GM12878 (cell line): ENCODE measurements at regions not wholly inside any gene's neighbourhood (a gene's known extent, or its start where the extent isn't known, plus 50 kb on each side); places are given as distances from the start of the nearest gene placed in this dataset.

Experiments used
- ATAC-seq: fragments of 200-7000 bp; cut with Tn5 transposase; 3 replicates; pipeline ENCODE4 v1.9.1; 2020; ENCODE audit warnings: mild to moderate bottlenecking, moderate library complexity
- BruUV-seq: library from RNA; stranded (reverse); fragments of 400-500 nt; replicated peaks from 2 replicates; lab custom pipeline; 2021; lab: Mats Ljungman, UMichigan
- CTCF ChIA-PET: fragments of 300-600 bp; sonication (Branson Sonifier 250); formaldehyde crosslinking; extraction: SDS; loops from one replicate; lab custom pipeline; 2021; ENCODE audit warnings: inconsistent platforms; lab: Yijun Ruan, JAX
- POLR2A ChIA-PET: fragments of 350-600 bp; formaldehyde crosslinking; extraction: SDS; loops from one replicate; lab custom pipeline; 2021; ENCODE audit warnings: inconsistent platforms; lab: Charles Lee
- RAD21 ChIA-PET: fragments of 300-600 bp; sonication (Branson Sonifier 250); formaldehyde crosslinking; loops from one replicate; lab custom pipeline; 2023; ENCODE audit warnings: antibody characterized with exemption; ENCODE audit not compliant: unreplicated experiment; lab: Charles Lee
- SMC1A ChIA-PET: fragments of 300-600 bp; sonication (Branson Sonifier 250); formaldehyde crosslinking; loops from one replicate; lab custom pipeline; 2023; ENCODE audit not compliant: unreplicated experiment, uncharacterized antibody; lab: Charles Lee
- DNase-seq: peaks from one replicate; pipeline ENCODE4 v3.0.0-alpha.2; 2011; ENCODE audit warnings: low read depth, low spot score
- FAIRE-seq: peaks from 3 replicates; lab custom pipeline; 2011; peaks lifted over from hg19 to GRCh38; lab: Jason Lieb, UNC
- H2AFZ ChIP-seq: 2 replicates; pipeline ENCODE4 v1.6.0; 2011; ENCODE audit warnings: low read depth, low read length, control low read depth; ENCODE audit not compliant: control insufficient read depth
- H3K27ac ChIP-seq: 2 replicates; pipeline ENCODE4 v1.5.1; 2011; ENCODE audit warnings: control low read depth; ENCODE audit not compliant: control insufficient read depth, insufficient read depth
- H3K27me3 ChIP-seq, 2 experiments: replicated peaks in 1 of 2; 2 replicates each; pipeline versions ENCODE4 v1.6.0 to v1.6.1; 2011; ENCODE audit warnings: low read length in 1 of 2; ENCODE audit not compliant: control insufficient read depth in 2 of 2, insufficient read depth in 2 of 2
- H3K36me3 ChIP-seq, 2 experiments: 2 replicates each; pipeline ENCODE4 v1.5.1; 2011; ENCODE audit warnings: low read length in 1 of 2; ENCODE audit not compliant: control insufficient read depth in 2 of 2, insufficient read depth in 2 of 2
- H3K4me1 ChIP-seq: 2 replicates; pipeline ENCODE4 v1.6.1; 2011; ENCODE audit warnings: mild to moderate bottlenecking, low read length, moderate library complexity, mixed read lengths; ENCODE audit not compliant: control insufficient read depth, insufficient read depth
- H3K4me2 ChIP-seq: 2 replicates; pipeline ENCODE4 v1.6.0; 2011; ENCODE audit warnings: control low read depth; ENCODE audit not compliant: control insufficient read depth, insufficient read depth
- H3K4me3 ChIP-seq: fragments of 200-600 bp; sonication (generic); 2 replicates; pipeline ENCODE4 v1.5.1; 2016
- H3K79me2 ChIP-seq: 2 replicates; pipeline ENCODE4 v1.6.0; 2011; ENCODE audit warnings: low read length; ENCODE audit not compliant: control insufficient read depth, insufficient read depth
- H3K9ac ChIP-seq: 2 replicates; pipeline ENCODE4 v1.8.0; 2011; ENCODE audit warnings: low read length, control low read depth, mixed read lengths; ENCODE audit not compliant: control insufficient read depth, insufficient read depth
- H3K9me3 ChIP-seq: replicated peaks from 3 replicates; pipeline ENCODE4 v1.5.1; 2011; ENCODE audit warnings: mild to moderate bottlenecking, low read length; ENCODE audit not compliant: control insufficient read depth, insufficient read depth
- H4K20me1 ChIP-seq: 2 replicates; pipeline ENCODE4 v1.6.0; 2011; ENCODE audit not compliant: control insufficient read depth, insufficient read depth
- CEBPZ ChIP-seq: fragments of 150-350 bp; IDR thresholded peaks from 2 replicates; pipeline ENCODE4 v1.6.1; 2016; ENCODE audit warnings: low read depth, low read length
- CREB1 ChIP-seq: IDR thresholded peaks from 2 replicates; pipeline ENCODE4 v1.6.1; 2012; ENCODE audit warnings: low read depth, mild to moderate bottlenecking, inconsistent platforms
- CREM ChIP-seq: IDR thresholded peaks from 2 replicates; pipeline ENCODE4 v1.6.1; 2014; ENCODE audit warnings: antibody characterized with exemption, low read depth
- CUX1 ChIP-seq: IDR thresholded peaks from 2 replicates; pipeline ENCODE4 v1.6.1; 2012; ENCODE audit warnings: improper control_type of control experiment, low read depth, low read length; ENCODE audit not compliant: insufficient replicate concordance
- WRNIP1 ChIP-seq: IDR thresholded peaks from 2 replicates; pipeline ENCODE4 v1.6.1; 2011; ENCODE audit warnings: low read depth, low read length, improper control_type of control experiment, borderline replicate concordance
- ZBED1 ChIP-seq: IDR thresholded peaks from 2 replicates; pipeline ENCODE4 v1.6.1; 2016; ENCODE audit warnings: borderline replicate concordance
- ZBTB4 ChIP-seq: fragments of 450-650 bp; formaldehyde crosslinking; IDR thresholded peaks from 2 replicates; pipeline ENCODE4 v1.4.0; 2022; ENCODE audit warnings: mild to moderate bottlenecking, moderate library complexity
- ZNF622 ChIP-seq: fragments of 450-650 bp; IDR thresholded peaks from 2 replicates; pipeline ENCODE4 v1.6.1; 2017; ENCODE audit warnings: mild to moderate bottlenecking, inconsistent platforms
- WGBS: methylation state at CpG from one replicate; pipeline ENCODE4 v1.1.6; 2016; ENCODE audit warnings: low lambda C conversion rate; ENCODE audit not compliant: insufficient replicate concordance, insufficient coverage; ENCODE audit errors: missing lambda C conversion rate; 5-methylcytosine and 5-hydroxymethylcytosine counted together
- in situ Hi-C: fragments of 300-500 bp; cut with MboI; formaldehyde crosslinking; loops from 9 replicates; pipeline ENCODE4 v1.14.3; 2018; ENCODE audit warnings: mixed read lengths
- intact Hi-C: fragments of 100-400 bp; cut with micrococcal nuclease; formaldehyde crosslinking; loops from one replicate; pipeline ENCODE4 v1.14.2; 2022; ENCODE audit not compliant: unreplicated experiment

DNA sequence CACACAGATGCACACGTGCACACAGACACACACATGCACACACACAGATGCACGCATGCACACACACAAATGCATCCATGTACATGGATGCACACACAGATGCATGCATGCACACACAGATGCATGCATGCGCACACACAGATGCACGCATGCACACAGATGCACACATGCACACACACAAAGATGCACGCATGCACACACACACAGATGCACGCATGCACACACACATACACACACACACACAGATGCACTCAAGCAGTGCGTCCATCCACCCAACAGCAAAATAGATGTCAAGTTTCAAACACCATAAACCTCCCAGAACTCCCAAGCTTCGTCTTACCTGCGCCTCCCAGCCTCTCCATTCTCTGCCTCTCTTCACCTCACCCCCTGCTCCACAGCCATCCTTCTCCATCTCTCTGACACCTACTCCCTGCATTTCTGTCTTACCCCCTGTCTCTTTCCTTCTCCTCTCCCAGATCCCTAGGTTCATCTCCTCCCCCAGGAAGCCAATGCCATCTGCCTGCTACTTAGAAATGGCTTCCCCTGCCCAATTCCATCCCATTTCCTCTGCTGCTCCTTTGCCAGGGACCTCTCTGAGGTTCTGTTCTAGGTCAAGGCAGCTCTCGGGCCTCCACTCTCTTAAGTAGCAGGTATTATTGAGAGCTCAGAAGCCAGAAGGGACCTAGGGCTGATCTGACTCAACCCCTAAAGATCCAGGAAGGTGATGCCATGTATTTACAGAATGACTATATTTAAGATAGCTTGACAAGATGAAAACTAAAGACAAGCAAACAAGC is 297.2 kb downstream of the MED10 start (continued):
- TF ChIP-seq CUX1, result no peak

DNA sequence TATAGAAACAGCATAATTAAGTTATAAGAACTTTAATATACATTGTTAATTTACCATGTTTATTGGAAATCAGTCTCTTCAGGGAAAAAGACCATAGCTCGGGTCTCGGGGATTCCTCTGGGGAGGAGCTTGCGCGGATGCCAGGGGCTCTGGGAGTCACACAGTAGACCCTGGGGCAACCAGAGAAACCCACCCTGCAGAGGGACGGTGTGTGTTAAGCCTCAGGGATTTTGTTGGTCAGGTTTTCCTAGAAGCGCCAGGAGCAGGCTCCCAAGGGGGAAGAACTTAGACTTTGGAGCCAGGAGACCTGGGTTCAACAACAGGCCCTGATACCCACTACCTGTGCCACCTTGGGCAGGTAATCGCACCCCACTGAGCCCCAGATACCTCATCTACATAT is 297.9 kb downstream of the MED10 start:
- FAIRE-seq (no peak), DNase-seq (no peak), ATAC-seq (no peak)
- Histone ChIP-seq H3K4me1 (no peaks in the 10 kb centered on the region), H3K27ac (no peak overlapping the region), H4K20me1 (no peaks in the 10 kb centered on the region), H3K4me2 (no peak overlapping the region), H3K4me3 (no peak overlapping the region), H3K36me3 (no peaks in the 10 kb centered on the region), H2AFZ (no peak overlapping the region), H3K9ac (no peak overlapping the region), H3K79me2 (no peaks in the 10 kb centered on the region), H3K27me3 (no peaks in the 10 kb centered on the region), H3K9me3 (no peaks in the 10 kb centered on the region; the same call in 2 of the 3 replicates)
- in situ Hi-C loops (no loop called here), intact Hi-C loops (no loop called here)
- ChIA-PET CTCF (no interaction called here), SMC1A (no interaction called here), POLR2A (no interaction called here), RAD21 (no interaction called here)
- WGBS, result 53% methylated on average over 7 of the region's 7 CpGs
- no TSS peak for BruUV-seq
- no peak for TF ChIP-seq CEBPZ
- TF ChIP-seq WRNIP1, result no peak
- TF ChIP-seq ZBED1, result no peak
- no peak for TF ChIP-seq CREM
- no peak for TF ChIP-seq CREB1
- no peak for TF ChIP-seq ZBTB4 (CRISPR knock-in tag)
- TF ChIP-seq ZNF622, result no peak
